ENCODE measurements at regions not wholly inside any gene's neighbourhood (a gene's known extent, or its start where the extent isn't known, plus 50 kb on each side); places are given as distances from the start of the nearest gene placed in this dataset.

DNA sequence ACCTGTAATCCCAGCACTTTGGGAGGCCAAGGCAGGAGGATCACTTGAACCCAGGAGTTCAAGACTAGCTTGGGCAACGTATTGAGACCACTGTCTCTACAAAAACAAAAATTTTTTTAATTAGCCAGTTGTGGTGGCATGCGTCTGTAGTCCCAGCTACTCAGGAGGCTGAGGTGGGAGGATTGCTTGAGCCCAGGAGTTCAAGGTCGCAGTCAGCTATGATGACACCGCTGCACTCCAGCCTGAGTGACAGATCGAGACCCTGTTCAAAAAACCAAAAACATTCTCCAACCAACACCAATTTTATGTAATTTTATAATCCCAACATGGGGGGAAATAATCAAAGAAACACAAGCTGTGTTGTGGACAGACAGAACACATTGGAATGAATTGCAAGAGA, 54.6 kb upstream of the TNRC6A start:
- TF ChIP-seq POLR2A (IDR thresholded peaks at IDR 0.05) (no peak), POLR2AphosphoS5 (IDR thresholded peaks at IDR 0.05; ENCODE audit: insufficient read depth in 1 of 2, low read depth in 1 of 2) (no peak)
- TF ChIP-seq, protein P1, sequence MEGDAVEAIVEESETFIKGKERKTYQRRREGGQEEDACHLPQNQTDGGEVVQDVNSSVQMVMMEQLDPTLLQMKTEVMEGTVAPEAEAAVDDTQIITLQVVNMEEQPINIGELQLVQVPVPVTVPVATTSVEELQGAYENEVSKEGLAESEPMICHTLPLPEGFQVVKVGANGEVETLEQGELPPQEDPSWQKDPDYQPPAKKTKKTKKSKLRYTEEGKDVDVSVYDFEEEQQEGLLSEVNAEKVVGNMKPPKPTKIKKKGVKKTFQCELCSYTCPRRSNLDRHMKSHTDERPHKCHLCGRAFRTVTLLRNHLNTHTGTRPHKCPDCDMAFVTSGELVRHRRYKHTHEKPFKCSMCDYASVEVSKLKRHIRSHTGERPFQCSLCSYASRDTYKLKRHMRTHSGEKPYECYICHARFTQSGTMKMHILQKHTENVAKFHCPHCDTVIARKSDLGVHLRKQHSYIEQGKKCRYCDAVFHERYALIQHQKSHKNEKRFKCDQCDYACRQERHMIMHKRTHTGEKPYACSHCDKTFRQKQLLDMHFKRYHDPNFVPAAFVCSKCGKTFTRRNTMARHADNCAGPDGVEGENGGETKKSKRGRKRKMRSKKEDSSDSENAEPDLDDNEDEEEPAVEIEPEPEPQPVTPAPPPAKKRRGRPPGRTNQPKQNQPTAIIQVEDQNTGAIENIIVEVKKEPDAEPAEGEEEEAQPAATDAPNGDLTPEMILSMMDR (IDR thresholded peaks at IDR 0.05) = no peak

Measured in vagina (tissue), 2 donors.